Panc1 (cell line): ENCODE measurements at regions not wholly inside any gene's neighbourhood (a gene's known extent, or its start where the extent isn't known, plus 50 kb on each side); places are given as distances from the start of the nearest gene placed in this dataset.

Source experiments
- ATAC-seq: fragments of 200-7000 bp; cut with Tn5 transposase; 2 replicates; pipeline ENCODE4 v1.9.1; 2020; ENCODE audit warnings: mild to moderate bottlenecking, moderate library complexity
- BruUV-seq: library from RNA; stranded (reverse); fragments of 400-500 nt; replicated peaks from 2 replicates; lab custom pipeline; 2021; lab: Mats Ljungman, UMichigan
- CTCF ChIA-PET: fragments of 300-600 bp; sonication (Branson Sonifier 250); formaldehyde crosslinking; loops from one replicate; lab custom pipeline; 2022; ENCODE audit warnings: antibody characterized with exemption; lab: Charles Lee
- POLR2A ChIA-PET: fragments of 300-600 bp; sonication (Branson Sonifier 250); formaldehyde crosslinking; loops from one replicate; lab custom pipeline; 2022; ENCODE audit warnings: antibody characterized with exemption; lab: Charles Lee
- DNase-seq: peaks from one replicate; pipeline ENCODE4 v3.0.0-alpha.2; 2010; ENCODE audit warnings: low read depth, low spot score
- H3K27ac ChIP-seq: 2 replicates; pipeline ENCODE4 v1.5.1; 2011; ENCODE audit warnings: mild to moderate bottlenecking, low read length, inconsistent platforms
- H3K27me3 ChIP-seq: fragments of 200-500 bp; sonication (Bioruptor generic); 2 replicates; pipeline ENCODE4 v1.6.0; 2014; ENCODE audit warnings: low read length, inconsistent platforms; ENCODE audit not compliant: control insufficient read depth, insufficient read depth
- H3K36me3 ChIP-seq: fragments of 200-500 bp; sonication (Bioruptor generic); 2 replicates; pipeline ENCODE4 v1.5.1; 2014; ENCODE audit warnings: inconsistent platforms, mild to moderate bottlenecking, low read length, moderate library complexity; ENCODE audit not compliant: control insufficient read depth, insufficient read depth
- H3K4me1 ChIP-seq: 2 replicates; pipeline ENCODE4 v1.5.1; 2011; ENCODE audit warnings: inconsistent platforms, mild to moderate bottlenecking, low read length, moderate library complexity; ENCODE audit not compliant: control insufficient read depth, insufficient read depth
- H3K4me3 ChIP-seq, 2 experiments: 2 replicates each; pipeline ENCODE4 v1.5.1; 2011 to 2012; ENCODE audit warnings: low read depth in 2 of 2, low read length in 2 of 2, mild to moderate bottlenecking in 2 of 2, inconsistent platforms in 1 of 2, moderate library complexity in 1 of 2
- H3K9me3 ChIP-seq: fragments of 200-500 bp; sonication (Bioruptor generic); 2 replicates; pipeline ENCODE4 v1.5.1; 2014; ENCODE audit warnings: low read depth, mild to moderate bottlenecking, inconsistent platforms, low read length, moderate library complexity; ENCODE audit not compliant: control insufficient read depth, insufficient read depth
- CTCF ChIP-seq: fragments of 450-650 bp; IDR thresholded peaks from 2 replicates; pipeline ENCODE4 v1.5.1; 2017; ENCODE audit warnings: mild to moderate bottlenecking
- POLR2AphosphoS5 ChIP-seq: IDR thresholded peaks from 2 replicates; pipeline ENCODE4 v1.6.1; 2012; ENCODE audit warnings: mild to moderate bottlenecking, low read depth, low read length, moderate library complexity
- SIN3A ChIP-seq: IDR thresholded peaks from 2 replicates; pipeline ENCODE4 v1.6.1; 2012; ENCODE audit warnings: low read depth, mild to moderate bottlenecking, low read length, moderate library complexity, borderline replicate concordance; ENCODE audit not compliant: insufficient read depth
- TCF7L2 ChIP-seq: IDR thresholded peaks from 2 replicates; pipeline ENCODE4 v1.6.1; 2011; ENCODE audit warnings: mild to moderate bottlenecking, low read depth, low read length, inconsistent platforms
- in situ Hi-C: cut with HindIII; loops from 2 replicates; pipeline ENCODE4 v1.10.0; 2016; ENCODE audit warnings: low sequenced_read_pairs, low pct_unique_long_range_greater_than_20kb
- intact Hi-C: fragments of 100-400 bp; cut with micrococcal nuclease; formaldehyde crosslinking; loops from one replicate; pipeline ENCODE4 v1.10.0; 2022; ENCODE audit not compliant: unreplicated experiment
- TF ChIP-seq, protein P1 (sequence below), 2 experiments: IDR thresholded peaks; 2 replicates each; pipeline ENCODE4 v1.6.1; 2011 to 2012; ENCODE audit warnings: low read depth in 2 of 2, control low read depth in 1 of 2, low read length in 1 of 2, mild to moderate bottlenecking in 1 of 2, moderate library complexity in 1 of 2; ENCODE audit not compliant: insufficient read depth in 1 of 2

- in situ Hi-C loops (no loop called here), intact Hi-C loops (no loop called here)
- CTCF ChIA-PET: no interaction called here
- H3K9me3 ChIP-seq: no peaks in the 10 kb centered on the region
- ATAC-seq: no peak
- POLR2A ChIA-PET: no interaction called here
- H3K4me1 ChIP-seq: no peaks in the 10 kb centered on the region
- H3K27ac ChIP-seq: no peak overlapping the region
- H3K27me3 ChIP-seq: no peaks in the 10 kb centered on the region
- no peaks in the 10 kb centered on the region for H3K36me3 ChIP-seq
- no peak overlapping the region for H3K4me3 ChIP-seq
- DNase-seq: no peak
- TF ChIP-seq, protein P1, sequence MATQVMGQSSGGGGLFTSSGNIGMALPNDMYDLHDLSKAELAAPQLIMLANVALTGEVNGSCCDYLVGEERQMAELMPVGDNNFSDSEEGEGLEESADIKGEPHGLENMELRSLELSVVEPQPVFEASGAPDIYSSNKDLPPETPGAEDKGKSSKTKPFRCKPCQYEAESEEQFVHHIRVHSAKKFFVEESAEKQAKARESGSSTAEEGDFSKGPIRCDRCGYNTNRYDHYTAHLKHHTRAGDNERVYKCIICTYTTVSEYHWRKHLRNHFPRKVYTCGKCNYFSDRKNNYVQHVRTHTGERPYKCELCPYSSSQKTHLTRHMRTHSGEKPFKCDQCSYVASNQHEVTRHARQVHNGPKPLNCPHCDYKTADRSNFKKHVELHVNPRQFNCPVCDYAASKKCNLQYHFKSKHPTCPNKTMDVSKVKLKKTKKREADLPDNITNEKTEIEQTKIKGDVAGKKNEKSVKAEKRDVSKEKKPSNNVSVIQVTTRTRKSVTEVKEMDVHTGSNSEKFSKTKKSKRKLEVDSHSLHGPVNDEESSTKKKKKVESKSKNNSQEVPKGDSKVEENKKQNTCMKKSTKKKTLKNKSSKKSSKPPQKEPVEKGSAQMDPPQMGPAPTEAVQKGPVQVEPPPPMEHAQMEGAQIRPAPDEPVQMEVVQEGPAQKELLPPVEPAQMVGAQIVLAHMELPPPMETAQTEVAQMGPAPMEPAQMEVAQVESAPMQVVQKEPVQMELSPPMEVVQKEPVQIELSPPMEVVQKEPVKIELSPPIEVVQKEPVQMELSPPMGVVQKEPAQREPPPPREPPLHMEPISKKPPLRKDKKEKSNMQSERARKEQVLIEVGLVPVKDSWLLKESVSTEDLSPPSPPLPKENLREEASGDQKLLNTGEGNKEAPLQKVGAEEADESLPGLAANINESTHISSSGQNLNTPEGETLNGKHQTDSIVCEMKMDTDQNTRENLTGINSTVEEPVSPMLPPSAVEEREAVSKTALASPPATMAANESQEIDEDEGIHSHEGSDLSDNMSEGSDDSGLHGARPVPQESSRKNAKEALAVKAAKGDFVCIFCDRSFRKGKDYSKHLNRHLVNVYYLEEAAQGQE (IDR thresholded peaks at IDR 0.05; ENCODE audit: insufficient read depth in 1 of 2, low read depth in 2 of 2, low read length in 1 of 2): no peak
- TF ChIP-seq CTCF (no peak), TCF7L2 (no peak), SIN3A (no peak), POLR2AphosphoS5 (no peak)
- no TSS peak for BruUV-seq
Measured at GRCh38 chr15:25534293-25534692, 95.5 kb upstream of the UBE3A start.

GRCh38 chr15:25532269-25533140, 93.7 kb upstream of the UBE3A start:
- Histone ChIP-seq H3K36me3 (no peaks in the 10 kb centered on the region), H3K9me3 (no peaks in the 10 kb centered on the region), H3K27ac (no peak overlapping the region), H3K4me3 (no peak overlapping the region), H3K4me1 (no peaks in the 10 kb centered on the region), H3K27me3 (no peaks in the 10 kb centered on the region)
- in situ Hi-C loops: no loop called here
- BruUV-seq: no TSS peak
- CTCF ChIA-PET: interaction anchor here (0.6 kb wide), 1 partner anchor 99 kb away, joined by 5 read pairs; no protein-coding TSS in a partner anchor
- DNase-seq: no peak
- POLR2A ChIA-PET: no interaction called here
- no peak for ATAC-seq
- intact Hi-C loops: no loop called here
- TF ChIP-seq TCF7L2 (no peak), SIN3A (no peak), POLR2AphosphoS5 (no peak), CTCF (no peak)
- TF ChIP-seq, protein P1 (IDR thresholded peaks at IDR 0.05; ENCODE audit: insufficient read depth in 1 of 2, low read depth in 2 of 2, low read length in 1 of 2): no peak
